Loucy (cell line): ENCODE measurements at regions not wholly inside any gene's neighbourhood (a gene's known extent, or its start where the extent isn't known, plus 50 kb on each side); places are given as distances from the start of the nearest gene placed in this dataset.

Source experiments
- CTCF ChIP-seq: fragments of 200-600 bp; sonication (generic); conservative IDR thresholded peaks from 2 replicates; pipeline ENCODE4 v1.5.1; 2014; ENCODE audit warnings: mild to moderate bottlenecking, antibody characterized with exemption, low read length
- EZH2phosphoT487 ChIP-seq: fragments of 200-600 bp; IDR thresholded peaks from 2 replicates; pipeline ENCODE4 v1.6.1; 2018; ENCODE audit warnings: antibody characterized with exemption, mild to moderate bottlenecking, moderate library complexity, borderline replicate concordance

- no peak for TF ChIP-seq CTCF
- no peak for TF ChIP-seq EZH2phosphoT487
Measured at GRCh38 chr5:17064241-17064640, 128.2 kb upstream of the MYO10 start.
